GM21423 (cell line): ENCODE measurements at regions not wholly inside any gene's neighbourhood (a gene's known extent, or its start where the extent isn't known, plus 50 kb on each side); places are given as distances from the start of the nearest gene placed in this dataset.

Experiments used
- ATAC-seq: cut with Tn5 transposase; IDR thresholded peaks from one replicate; pipeline ENCODE4 v1.9.1; 2021; ENCODE audit warnings: mild to moderate bottlenecking, moderate library complexity; ENCODE audit not compliant: unreplicated experiment

- ATAC-seq: no peak
These were observed 65.0 kb upstream of the ACO1 start for GRCh38 chr9:32319312-32319929.

DNA sequence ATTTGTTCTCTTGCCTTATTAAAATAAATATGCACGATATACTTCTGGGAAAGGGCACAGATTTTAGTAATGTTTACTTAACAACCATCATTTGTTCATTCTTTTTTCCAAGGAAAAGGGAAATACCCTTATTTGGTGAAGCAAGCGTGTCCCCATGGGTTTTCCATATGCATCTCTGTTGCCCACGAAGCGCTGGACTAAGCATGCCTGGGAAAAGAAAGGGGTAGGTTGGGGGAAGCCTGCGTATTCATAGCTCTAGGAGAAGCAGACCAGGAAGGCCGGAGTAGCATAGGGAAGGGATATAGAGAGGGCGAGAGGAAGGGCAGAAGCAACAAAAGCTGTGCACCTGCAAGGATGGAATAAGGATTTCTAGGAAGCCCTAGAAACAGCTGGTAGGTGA is 61.8 kb upstream of the ACO1 start:
- no peak for ATAC-seq

DNA sequence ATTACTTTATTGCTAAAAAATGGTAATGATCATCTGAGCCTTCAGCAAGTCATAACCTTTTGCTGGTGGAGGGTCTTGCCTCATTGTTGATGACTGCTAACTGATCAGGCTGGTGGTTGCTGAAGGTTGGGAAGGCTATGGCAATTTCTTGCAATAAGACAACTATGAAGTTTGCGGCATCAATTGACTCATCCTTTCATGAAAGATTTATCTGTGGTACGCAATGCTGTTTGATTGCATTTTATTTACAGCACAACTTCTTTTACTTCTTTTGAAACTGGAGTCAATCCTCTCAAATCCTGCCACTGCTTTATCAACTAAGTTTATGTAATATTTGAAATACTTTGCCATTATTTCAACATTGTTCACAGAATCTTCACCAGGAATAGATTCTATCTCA is 58.3 kb upstream of the ACO1 start:
- no peak for ATAC-seq

DNA sequence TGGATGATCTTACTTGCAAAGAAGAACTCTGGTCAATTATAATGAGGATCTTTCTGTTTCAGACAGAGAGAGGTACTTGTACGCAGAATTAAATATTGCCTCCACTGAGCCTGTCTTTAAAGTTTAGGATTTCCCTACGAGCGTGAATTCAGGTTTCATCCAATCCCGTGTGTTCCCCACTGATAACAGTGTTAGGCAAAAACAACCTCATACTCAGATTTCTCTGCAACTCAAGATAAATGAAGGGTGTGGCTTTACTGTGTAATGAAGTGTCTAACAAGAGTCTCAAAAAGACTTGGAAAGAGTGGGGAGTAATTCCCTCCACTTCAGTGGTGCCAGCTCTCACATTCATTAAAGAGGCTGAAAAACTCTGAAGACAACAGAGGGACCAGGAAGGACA is 53.2 kb upstream of the ACO1 start:
- no peak for ATAC-seq

GRCh38 chr9:32334112-32334511 is 50.3 kb upstream of the ACO1 start:
- no peak for ATAC-seq
